ENCODE measurements at regions not wholly inside any gene's neighbourhood (a gene's known extent, or its start where the extent isn't known, plus 50 kb on each side); places are given as distances from the start of the nearest gene placed in this dataset.
A peak's percentile ranks its signal among the peaks of the same experiment; 100 is the strongest.

GRCh38 chr12:19688532-19688931 lies 249.2 kb downstream of the AEBP2 start:
- no peaks in the 10 kb centered on the region for H3K27me3 ChIP-seq (ENCODE audit: control insufficient read depth, insufficient read depth, low read length)
- no peak for TF ChIP-seq EZH2 (IDR thresholded peaks at IDR 0.05; ENCODE audit: low read length, missing control alignments)
- TF ChIP-seq CTCF (conservative IDR thresholded peaks at IDR 0.05 in 1 of 2, IDR thresholded peaks at IDR 0.05 in 1 of 2; ENCODE audit: low read depth in 1 of 2, low read length in 2 of 2) = no peak
- no peak overlapping the region for H2AFZ ChIP-seq (ENCODE audit: low read length)
- no peaks in the 10 kb centered on the region for H3K9me3 ChIP-seq (ENCODE audit: control insufficient read depth, insufficient read depth, low read depth, low read length)
- H3K36me3 ChIP-seq (ENCODE audit: control insufficient read depth, insufficient read depth, low read length) = no peaks in the 10 kb centered on the region
- H3K4me1 ChIP-seq (ENCODE audit: control insufficient read depth, extremely low read depth, insufficient read depth, low read length) = no peaks in the 10 kb centered on the region
- H3K9ac ChIP-seq (ENCODE audit: insufficient read depth, low read length) = no peak overlapping the region
- H3K4me3 ChIP-seq (replicated peaks in 1 of 4; ENCODE audit: control extremely low read depth in 1 of 4, insufficient read depth in 1 of 4, low read depth in 3 of 4, low read length in 4 of 4) = no peak overlapping the region
- H3K27ac ChIP-seq (ENCODE audit: insufficient read depth, low read length) = no peak overlapping the region
- DNase-seq (ENCODE audit: low read depth in 2 of 2) = peak; percentile 44 to 57
- H3K79me2 ChIP-seq (ENCODE audit: control insufficient read depth, insufficient read depth, low read length) = no peaks in the 10 kb centered on the region
- no peak overlapping the region for H3K4me2 ChIP-seq (ENCODE audit: extremely low read depth, insufficient read depth, low read length)
- no peaks in the 10 kb centered on the region for H4K20me1 ChIP-seq (ENCODE audit: control insufficient read depth, extremely low read depth, insufficient read depth, low read length)

- Histone ChIP-seq H3K4me3 (replicated peaks in 1 of 4; ENCODE audit: control extremely low read depth in 1 of 4, insufficient read depth in 1 of 4, low read depth in 3 of 4, low read length in 4 of 4) (no peak overlapping the region), H3K27me3 (ENCODE audit: control insufficient read depth, insufficient read depth, low read length) (no peaks in the 10 kb centered on the region), H3K79me2 (ENCODE audit: control insufficient read depth, insufficient read depth, low read length) (no peaks in the 10 kb centered on the region), H3K9me3 (ENCODE audit: control insufficient read depth, insufficient read depth, low read depth, low read length) (no peaks in the 10 kb centered on the region), H3K9ac (ENCODE audit: insufficient read depth, low read length) (no peak overlapping the region), H4K20me1 (ENCODE audit: control insufficient read depth, extremely low read depth, insufficient read depth, low read length) (no peaks in the 10 kb centered on the region), H3K4me2 (ENCODE audit: extremely low read depth, insufficient read depth, low read length) (no peak overlapping the region), H3K4me1 (ENCODE audit: control insufficient read depth, extremely low read depth, insufficient read depth, low read length) (no peaks in the 10 kb centered on the region), H2AFZ (ENCODE audit: low read length) (no peak overlapping the region), H3K36me3 (ENCODE audit: control insufficient read depth, insufficient read depth, low read length) (no peaks in the 10 kb centered on the region), H3K27ac (ENCODE audit: insufficient read depth, low read length) (no peak overlapping the region)
- no peak for DNase-seq (ENCODE audit: low read depth in 2 of 2)
- TF ChIP-seq EZH2 (IDR thresholded peaks at IDR 0.05; ENCODE audit: low read length, missing control alignments) = no peak
- TF ChIP-seq CTCF (conservative IDR thresholded peaks at IDR 0.05 in 1 of 2, IDR thresholded peaks at IDR 0.05 in 1 of 2; ENCODE audit: low read depth in 1 of 2, low read length in 2 of 2) = no peak
These were observed 249.9 kb downstream of the AEBP2 start for GRCh38 chr12:19689226-19689625.

- Histone ChIP-seq H3K27ac (ENCODE audit: insufficient read depth, low read length) (no peak overlapping the region), H3K36me3 (ENCODE audit: control insufficient read depth, insufficient read depth, low read length) (no peaks in the 10 kb centered on the region), H3K4me2 (ENCODE audit: extremely low read depth, insufficient read depth, low read length) (no peak overlapping the region), H3K9ac (ENCODE audit: insufficient read depth, low read length) (no peak overlapping the region), H4K20me1 (ENCODE audit: control insufficient read depth, extremely low read depth, insufficient read depth, low read length) (no peaks in the 10 kb centered on the region), H3K4me3 (replicated peaks in 1 of 4; ENCODE audit: control extremely low read depth in 1 of 4, insufficient read depth in 1 of 4, low read depth in 3 of 4, low read length in 4 of 4) (no peak overlapping the region), H2AFZ (ENCODE audit: low read length) (no peak overlapping the region), H3K4me1 (ENCODE audit: control insufficient read depth, extremely low read depth, insufficient read depth, low read length) (peaks cover 2% of the 10 kb centered on the region), H3K9me3 (ENCODE audit: control insufficient read depth, insufficient read depth, low read depth, low read length) (no peaks in the 10 kb centered on the region), H3K79me2 (ENCODE audit: control insufficient read depth, insufficient read depth, low read length) (no peaks in the 10 kb centered on the region), H3K27me3 (ENCODE audit: control insufficient read depth, insufficient read depth, low read length) (no peaks in the 10 kb centered on the region)
- TF ChIP-seq CTCF (conservative IDR thresholded peaks at IDR 0.05 in 1 of 2, IDR thresholded peaks at IDR 0.05 in 1 of 2; ENCODE audit: low read depth in 1 of 2, low read length in 2 of 2) (no peak), EZH2 (IDR thresholded peaks at IDR 0.05; ENCODE audit: low read length, missing control alignments) (no peak)
- no peak for DNase-seq (ENCODE audit: low read depth in 2 of 2)
These were observed 250.6 kb downstream of the AEBP2 start for GRCh38 chr12:19689801-19690472.

All from fibroblast of lung (primary cell).